Right cardiac atrium (tissue), 5 donors: ENCODE measurements at regions not wholly inside any gene's neighbourhood (a gene's known extent, or its start where the extent isn't known, plus 50 kb on each side); places are given as distances from the start of the nearest gene placed in this dataset.

Experiments
- ATAC-seq, 2 donors: fragments of 200-7000 bp; cut with Tn5 transposase; one replicate each; pipeline versions ENCODE4 v1.8.0 to v1.9.1; 2020; ENCODE audit warnings: moderate library complexity in 2 of 2, mild to moderate bottlenecking in 1 of 2
- DNase-seq, 3 donors: peaks; one replicate each; pipeline ENCODE4 v3.0.0-alpha.2; 2020
- H3K27ac ChIP-seq: one replicate; pipeline ENCODE4 v1.5.1; 2013; ENCODE audit warnings: mild to moderate bottlenecking, low read length, control low read depth, moderate library complexity
- H3K27me3 ChIP-seq: one replicate; pipeline ENCODE4 v1.6.1; 2013; ENCODE audit not compliant: control insufficient read depth, insufficient read depth
- H3K4me1 ChIP-seq: one replicate; pipeline ENCODE4 v1.6.1; 2013; ENCODE audit warnings: low read length; ENCODE audit not compliant: control insufficient read depth, insufficient read depth
- H3K4me3 ChIP-seq: one replicate; pipeline ENCODE4 v1.5.1; 2013; ENCODE audit warnings: low read length, control low read depth
- H3K9me3 ChIP-seq: one replicate; pipeline ENCODE4 v1.6.1; 2013; ENCODE audit warnings: low read length; ENCODE audit not compliant: control insufficient read depth
- WGBS: extraction: QIAGEN DNeasy Blood & Tissue Kit; methylation state at CpG from one replicate; pipeline ENCODE4 v1.1.7; 2013; 5-methylcytosine and 5-hydroxymethylcytosine counted together
- intact Hi-C, 4 donors: fragments of 100-400 bp; cut with DNase I; formaldehyde crosslinking; loops; one replicate each; pipeline versions ENCODE4 v1.11.0 to v1.14.0; 2022 to 2023
- donor health status: healthy with polysubstance abuse.
- donor health status: DM: no; HTN: yes; CAD: no.
- donor health status: DM: no; HTN: no; CAD: no.
- donor health status: DM: no; HTN: yes; CAD: no; lungs with severe emphysema.
- donor health status: DM: yes; HTN: yes; CAD: no.

GRCh38 chr4:175916626-175917351 lies 104.7 kb upstream of the GPM6A start:
- DNase-seq (no peak), ATAC-seq (no peak)
- Histone ChIP-seq H3K4me1 (peaks cover 2% of the 10 kb centered on the region), H3K27me3 (no peaks in the 10 kb centered on the region), H3K27ac (no peak overlapping the region), H3K9me3 (no peaks in the 10 kb centered on the region), H3K4me3 (no peak overlapping the region)
- WGBS, result 79% methylated on average over 6 of the region's 6 CpGs
- intact Hi-C loops, result no loop called here

- H3K27ac ChIP-seq, result no peak overlapping the region
- intact Hi-C loops, result no loop called here
- ATAC-seq, result no peak
- H3K27me3 ChIP-seq, result no peaks in the 10 kb centered on the region
- no peaks in the 10 kb centered on the region for H3K4me1 ChIP-seq
- DNase-seq, result no peak
- H3K4me3 ChIP-seq, result no peak overlapping the region
- WGBS, result 87% methylated on average over 5 of the region's 5 CpGs
- H3K9me3 ChIP-seq, result no peaks in the 10 kb centered on the region
Measured at GRCh38 chr4:175927121-175927520, 115.1 kb upstream of the GPM6A start.

- H3K27ac ChIP-seq, result no peak overlapping the region
- no peak overlapping the region for H3K4me3 ChIP-seq
- intact Hi-C loops, result no loop called here
- H3K4me1 ChIP-seq, result no peaks in the 10 kb centered on the region
- H3K27me3 ChIP-seq, result no peaks in the 10 kb centered on the region
- ATAC-seq (no peak), DNase-seq (no peak)
- WGBS, result 54% methylated on average over 3 of the region's 3 CpGs
- H3K9me3 ChIP-seq, result no peaks in the 10 kb centered on the region
Measured at GRCh38 chr4:175929441-175929840, 117.4 kb upstream of the GPM6A start.

- intact Hi-C loops, result no loop called here
- Histone ChIP-seq H3K4me3 (no peak overlapping the region), H3K27me3 (no peaks in the 10 kb centered on the region), H3K4me1 (no peaks in the 10 kb centered on the region), H3K9me3 (no peaks in the 10 kb centered on the region), H3K27ac (no peak overlapping the region)
- ATAC-seq (no peak), DNase-seq (no peak)
- 51% methylated on average over 3 of the region's 3 CpGs for WGBS
Measured at GRCh38 chr4:175929932-175930331, 117.9 kb upstream of the GPM6A start.

- H3K4me3 ChIP-seq, result no peak overlapping the region
Measured at GRCh38 chr4:175930471-175930870, 118.4 kb upstream of the GPM6A start.

GRCh38 chr4:175932116-175932515 lies 120.1 kb upstream of the GPM6A start:
- Histone ChIP-seq H3K27ac (no peak overlapping the region), H3K4me1 (no peaks in the 10 kb centered on the region), H3K27me3 (no peaks in the 10 kb centered on the region), H3K9me3 (no peaks in the 10 kb centered on the region), H3K4me3 (no peak overlapping the region)
- ATAC-seq (no peak), DNase-seq (no peak)
- intact Hi-C loops, result no loop called here
- WGBS, result 98% methylated on average over 9 of the region's 9 CpGs

More at GRCh38 chr4:175930471-175930870, 118.4 kb upstream of the GPM6A start:
- Histone ChIP-seq H3K27me3 (no peaks in the 10 kb centered on the region), H3K4me1 (no peaks in the 10 kb centered on the region), H3K9me3 (no peaks in the 10 kb centered on the region), H3K27ac (no peak overlapping the region)
- DNase-seq (no peak), ATAC-seq (no peak)
- intact Hi-C loops, result no loop called here

- Histone ChIP-seq H3K9me3 (no peaks in the 10 kb centered on the region), H3K4me3 (no peak overlapping the region), H3K27me3 (no peaks in the 10 kb centered on the region), H3K4me1 (no peaks in the 10 kb centered on the region), H3K27ac (no peak overlapping the region)
- WGBS, result 89% methylated on average over 3 of the region's 3 CpGs
- intact Hi-C loops, result no loop called here
- DNase-seq (no peak), ATAC-seq (no peak)
Measured at GRCh38 chr4:175934506-175934905, 122.4 kb upstream of the GPM6A start.

- H3K4me1 ChIP-seq, result no peaks in the 10 kb centered on the region
- H3K27me3 ChIP-seq, result no peaks in the 10 kb centered on the region
- H3K4me3 ChIP-seq, result no peak overlapping the region
- H3K27ac ChIP-seq, result no peak overlapping the region
- ATAC-seq (no peak), DNase-seq (no peak)
- no peaks in the 10 kb centered on the region for H3K9me3 ChIP-seq
- intact Hi-C loops, result no loop called here
Measured at GRCh38 chr4:175935016-175935661, 123.1 kb upstream of the GPM6A start.

- WGBS, result 77% methylated on average over 10 of the region's 10 CpGs
- no peak overlapping the region for H3K27ac ChIP-seq
- H3K4me3 ChIP-seq, result no peak overlapping the region
- DNase-seq (no peak), ATAC-seq (no peak)
- no peaks in the 10 kb centered on the region for H3K9me3 ChIP-seq
- H3K4me1 ChIP-seq, result no peaks in the 10 kb centered on the region
- H3K27me3 ChIP-seq, result no peaks in the 10 kb centered on the region
- intact Hi-C loops, result loop anchor here in 1 of 4 donors (10.0 kb wide), 1 partner anchor 390 kb away; no protein-coding TSS in a partner anchor
Measured at GRCh38 chr4:175944126-175944910, 121.3 kb upstream of the WDR17 start.

- ATAC-seq, result no peak
- H3K4me3 ChIP-seq, result no peak overlapping the region
- no peaks in the 10 kb centered on the region for H3K4me1 ChIP-seq
- no peaks in the 10 kb centered on the region for H3K9me3 ChIP-seq
- intact Hi-C loops, result loop anchor here in 1 of 4 donors (10.0 kb wide), 1 partner anchor 388 kb away; no protein-coding TSS in a partner anchor
- no peak for DNase-seq
- H3K27ac ChIP-seq, result no peak overlapping the region
- no peaks in the 10 kb centered on the region for H3K27me3 ChIP-seq
- WGBS, result 29% methylated on average over 6 of the region's 6 CpGs
Measured at GRCh38 chr4:175946472-175947116, 119.0 kb upstream of the WDR17 start.
